ENCODE measurements at regions not wholly inside any gene's neighbourhood (a gene's known extent, or its start where the extent isn't known, plus 50 kb on each side); places are given as distances from the start of the nearest gene placed in this dataset.
"Not testable (repeated sequence)": the region's sequence is repeated elsewhere in the genome, so short reads cannot be mapped to it uniquely, and the experiment has no call there.

DNA sequence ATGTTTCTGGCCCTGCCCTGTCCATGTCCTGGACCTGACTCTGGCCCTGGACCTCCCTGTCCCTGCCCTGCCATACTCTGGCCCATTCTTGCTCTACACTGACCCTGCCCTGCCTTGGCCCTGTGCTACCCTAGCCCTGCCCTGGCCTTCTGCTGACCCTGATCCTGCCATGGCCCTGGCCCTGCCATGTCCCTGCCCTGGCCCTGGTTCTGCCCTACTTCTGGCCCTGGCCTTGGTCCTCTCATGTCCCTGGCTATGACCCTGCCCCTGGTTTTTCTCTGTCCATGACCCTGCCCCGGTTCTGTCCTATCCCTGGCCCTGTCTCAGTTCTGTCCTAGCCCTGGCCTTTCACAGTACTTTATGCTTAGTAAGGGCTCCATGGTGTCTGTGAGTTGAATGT is 234.5 kb downstream of the GOLGA6L6 start:
- not testable (repeated sequence) for TF ChIP-seq EP300 (conservative IDR thresholded peaks at IDR 0.05; ENCODE audit: poor library complexity, severe bottlenecking); EZH2 (IDR thresholded peaks at IDR 0.05; ENCODE audit: borderline replicate concordance, insufficient read depth, low read length, poor library complexity, severe bottlenecking); SMC3 (conservative IDR thresholded peaks at IDR 0.05; ENCODE audit: poor library complexity); RAD21 (conservative IDR thresholded peaks at IDR 0.05); MXI1 (conservative IDR thresholded peaks at IDR 0.05; ENCODE audit: poor library complexity, severe bottlenecking); POLR2AphosphoS5 (IDR thresholded peaks at IDR 0.05)
- TF ChIP-seq, protein P1, sequence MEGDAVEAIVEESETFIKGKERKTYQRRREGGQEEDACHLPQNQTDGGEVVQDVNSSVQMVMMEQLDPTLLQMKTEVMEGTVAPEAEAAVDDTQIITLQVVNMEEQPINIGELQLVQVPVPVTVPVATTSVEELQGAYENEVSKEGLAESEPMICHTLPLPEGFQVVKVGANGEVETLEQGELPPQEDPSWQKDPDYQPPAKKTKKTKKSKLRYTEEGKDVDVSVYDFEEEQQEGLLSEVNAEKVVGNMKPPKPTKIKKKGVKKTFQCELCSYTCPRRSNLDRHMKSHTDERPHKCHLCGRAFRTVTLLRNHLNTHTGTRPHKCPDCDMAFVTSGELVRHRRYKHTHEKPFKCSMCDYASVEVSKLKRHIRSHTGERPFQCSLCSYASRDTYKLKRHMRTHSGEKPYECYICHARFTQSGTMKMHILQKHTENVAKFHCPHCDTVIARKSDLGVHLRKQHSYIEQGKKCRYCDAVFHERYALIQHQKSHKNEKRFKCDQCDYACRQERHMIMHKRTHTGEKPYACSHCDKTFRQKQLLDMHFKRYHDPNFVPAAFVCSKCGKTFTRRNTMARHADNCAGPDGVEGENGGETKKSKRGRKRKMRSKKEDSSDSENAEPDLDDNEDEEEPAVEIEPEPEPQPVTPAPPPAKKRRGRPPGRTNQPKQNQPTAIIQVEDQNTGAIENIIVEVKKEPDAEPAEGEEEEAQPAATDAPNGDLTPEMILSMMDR (IDR thresholded peaks at IDR 0.05; ENCODE audit: poor library complexity, severe bottlenecking): not testable (repeated sequence)
- TF ChIP-seq, protein P2, sequence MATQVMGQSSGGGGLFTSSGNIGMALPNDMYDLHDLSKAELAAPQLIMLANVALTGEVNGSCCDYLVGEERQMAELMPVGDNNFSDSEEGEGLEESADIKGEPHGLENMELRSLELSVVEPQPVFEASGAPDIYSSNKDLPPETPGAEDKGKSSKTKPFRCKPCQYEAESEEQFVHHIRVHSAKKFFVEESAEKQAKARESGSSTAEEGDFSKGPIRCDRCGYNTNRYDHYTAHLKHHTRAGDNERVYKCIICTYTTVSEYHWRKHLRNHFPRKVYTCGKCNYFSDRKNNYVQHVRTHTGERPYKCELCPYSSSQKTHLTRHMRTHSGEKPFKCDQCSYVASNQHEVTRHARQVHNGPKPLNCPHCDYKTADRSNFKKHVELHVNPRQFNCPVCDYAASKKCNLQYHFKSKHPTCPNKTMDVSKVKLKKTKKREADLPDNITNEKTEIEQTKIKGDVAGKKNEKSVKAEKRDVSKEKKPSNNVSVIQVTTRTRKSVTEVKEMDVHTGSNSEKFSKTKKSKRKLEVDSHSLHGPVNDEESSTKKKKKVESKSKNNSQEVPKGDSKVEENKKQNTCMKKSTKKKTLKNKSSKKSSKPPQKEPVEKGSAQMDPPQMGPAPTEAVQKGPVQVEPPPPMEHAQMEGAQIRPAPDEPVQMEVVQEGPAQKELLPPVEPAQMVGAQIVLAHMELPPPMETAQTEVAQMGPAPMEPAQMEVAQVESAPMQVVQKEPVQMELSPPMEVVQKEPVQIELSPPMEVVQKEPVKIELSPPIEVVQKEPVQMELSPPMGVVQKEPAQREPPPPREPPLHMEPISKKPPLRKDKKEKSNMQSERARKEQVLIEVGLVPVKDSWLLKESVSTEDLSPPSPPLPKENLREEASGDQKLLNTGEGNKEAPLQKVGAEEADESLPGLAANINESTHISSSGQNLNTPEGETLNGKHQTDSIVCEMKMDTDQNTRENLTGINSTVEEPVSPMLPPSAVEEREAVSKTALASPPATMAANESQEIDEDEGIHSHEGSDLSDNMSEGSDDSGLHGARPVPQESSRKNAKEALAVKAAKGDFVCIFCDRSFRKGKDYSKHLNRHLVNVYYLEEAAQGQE (IDR thresholded peaks at IDR 0.05; ENCODE audit: borderline replicate concordance): not testable (repeated sequence)

Measured in neural cell (in vitro differentiated cells).